ENCODE measurements at regions not wholly inside any gene's neighbourhood (a gene's known extent, or its start where the extent isn't known, plus 50 kb on each side); places are given as distances from the start of the nearest gene placed in this dataset.

GRCh38 chr7:152968514-152968913 lies 209.0 kb downstream of the ACTR3B start:
- Mint-ChIP-seq H3K4me3 (no peak overlapping the region), H3K4me1 (no peaks in the 10 kb centered on the region), H3K9me3 (peaks cover 0 to 7% (median 3%) of the 10 kb centered on the region in 6 donors), H3K27me3 (ENCODE audit: low read depth in 3 of 3) (peaks cover 0 to 3% (median 0%) of the 10 kb centered on the region in 3 donors), H3K36me3 (peaks cover 0 to 3% (median 0%) of the 10 kb centered on the region in 3 donors), H3K27ac (no peak overlapping the region)
- DNase-seq, result no peak

GRCh38 chr7:152969335-152969734 lies 209.8 kb downstream of the ACTR3B start:
- Mint-ChIP-seq H3K36me3 (peaks cover 0 to 3% (median 0%) of the 10 kb centered on the region in 3 donors), H3K9me3 (peaks cover 0 to 7% (median 3%) of the 10 kb centered on the region in 6 donors), H3K27ac (no peak overlapping the region), H3K4me3 (no peak overlapping the region), H3K4me1 (no peaks in the 10 kb centered on the region), H3K27me3 (ENCODE audit: low read depth in 3 of 3) (peaks cover 0 to 3% (median 0%) of the 10 kb centered on the region in 3 donors)
- no peak for DNase-seq

- Mint-ChIP-seq H3K27ac (no peak overlapping the region), H3K27me3 (ENCODE audit: low read depth in 3 of 3) (peaks cover 0 to 3% (median 0%) of the 10 kb centered on the region in 3 donors), H3K9me3 (peaks cover 0 to 7% (median 3%) of the 10 kb centered on the region in 6 donors), H3K36me3 (peaks cover 0 to 3% (median 3%) of the 10 kb centered on the region in 3 donors), H3K4me1 (no peaks in the 10 kb centered on the region), H3K4me3 (no peak overlapping the region)
- no peak for DNase-seq
These were observed 210.3 kb downstream of the ACTR3B start for GRCh38 chr7:152969839-152970238.

- Mint-ChIP-seq H3K27me3 (ENCODE audit: low read depth in 3 of 3) (peaks cover 0 to 3% (median 0%) of the 10 kb centered on the region in 3 donors), H3K4me1 (no peaks in the 10 kb centered on the region)
These were observed 210.9 kb downstream of the ACTR3B start for GRCh38 chr7:152970481-152970880.

GRCh38 chr7:152974577-152974976 lies 215.0 kb downstream of the ACTR3B start:
- Mint-ChIP-seq H3K4me3 (no peak overlapping the region), H3K4me1 (no peaks in the 10 kb centered on the region), H3K27ac (no peak overlapping the region), H3K9me3 (peaks cover 0 to 7% (median 3%) of the 10 kb centered on the region in 6 donors), H3K27me3 (ENCODE audit: low read depth in 3 of 3) (peaks cover 0 to 2% (median 0%) of the 10 kb centered on the region in 3 donors), H3K36me3 (peaks cover 0 to 3% (median 3%) of the 10 kb centered on the region in 3 donors)
- no peak for DNase-seq

More at GRCh38 chr7:152970481-152970880, 210.9 kb downstream of the ACTR3B start:
- no peak overlapping the region for H3K4me3 Mint-ChIP-seq
- H3K9me3 Mint-ChIP-seq, result peaks cover 0 to 7% (median 3%) of the 10 kb centered on the region in 6 donors
- peaks cover 0 to 3% (median 3%) of the 10 kb centered on the region in 3 donors for H3K36me3 Mint-ChIP-seq
- H3K27ac Mint-ChIP-seq, result no peak overlapping the region
- DNase-seq, result no peak

- Mint-ChIP-seq H3K9me3 (peaks cover 0 to 7% (median 3%) of the 10 kb centered on the region in 6 donors), H3K4me1 (no peaks in the 10 kb centered on the region), H3K4me3 (no peak overlapping the region), H3K27me3 (ENCODE audit: low read depth in 3 of 3) (peaks cover 0 to 2% (median 0%) of the 10 kb centered on the region in 3 donors), H3K36me3 (peaks cover 0 to 3% (median 3%) of the 10 kb centered on the region in 3 donors), H3K27ac (no peak overlapping the region)
- no peak for DNase-seq
These were observed 215.5 kb downstream of the ACTR3B start for GRCh38 chr7:152975076-152975475.

- no peak for DNase-seq
- H3K9me3 Mint-ChIP-seq, result peaks cover 0 to 3% (median 0%) of the 10 kb centered on the region in 6 donors
- H3K27me3 Mint-ChIP-seq (ENCODE audit: low read depth in 3 of 3), result peaks cover 2 to 5% (median 3%) of the 10 kb centered on the region in 3 donors
- H3K27ac Mint-ChIP-seq, result no peak overlapping the region
- H3K4me3 Mint-ChIP-seq, result no peak overlapping the region
- peaks cover 0 to 3% (median 3%) of the 10 kb centered on the region in 3 donors for H3K36me3 Mint-ChIP-seq
- no peaks in the 10 kb centered on the region for H3K4me1 Mint-ChIP-seq
These were observed 219.8 kb downstream of the ACTR3B start for GRCh38 chr7:152979376-152979775.

GRCh38 chr7:152984421-152984820 lies 224.9 kb downstream of the ACTR3B start:
- no peak overlapping the region for H3K27ac Mint-ChIP-seq
- H3K27me3 Mint-ChIP-seq (ENCODE audit: low read depth in 3 of 3), result peaks cover 4 to 6% (median 6%) of the 10 kb centered on the region in 3 donors

GRCh38 chr7:152986376-152986775 lies 226.8 kb downstream of the ACTR3B start:
- no peak for DNase-seq
- H3K9me3 Mint-ChIP-seq, result peaks cover 0 to 3% (median 0%) of the 10 kb centered on the region in 6 donors
- no peaks in the 10 kb centered on the region for H3K4me1 Mint-ChIP-seq
- peaks cover 4 to 6% (median 5%) of the 10 kb centered on the region in 3 donors for H3K27me3 Mint-ChIP-seq (ENCODE audit: low read depth in 3 of 3)
- H3K36me3 Mint-ChIP-seq, result no peaks in the 10 kb centered on the region
- H3K4me3 Mint-ChIP-seq, result no peak overlapping the region
- no peak overlapping the region for H3K27ac Mint-ChIP-seq

More at GRCh38 chr7:152984421-152984820, 224.9 kb downstream of the ACTR3B start:
- no peaks in the 10 kb centered on the region for H3K4me1 Mint-ChIP-seq
- H3K9me3 Mint-ChIP-seq, result peaks cover 0 to 3% (median 0%) of the 10 kb centered on the region in 6 donors
- DNase-seq, result no peak
- H3K36me3 Mint-ChIP-seq, result peaks cover 0 to 3% (median 0%) of the 10 kb centered on the region in 3 donors
- no peak overlapping the region for H3K4me3 Mint-ChIP-seq

GRCh38 chr7:152987656-152988055 lies 228.1 kb downstream of the ACTR3B start:
- no peak overlapping the region for H3K27ac Mint-ChIP-seq
- peaks cover 0 to 3% (median 0%) of the 10 kb centered on the region in 6 donors for H3K9me3 Mint-ChIP-seq
- no peaks in the 10 kb centered on the region for H3K4me1 Mint-ChIP-seq
- DNase-seq, result no peak
- H3K4me3 Mint-ChIP-seq, result no peak overlapping the region
- H3K27me3 Mint-ChIP-seq (ENCODE audit: low read depth in 3 of 3), result peaks cover 2 to 6% (median 6%) of the 10 kb centered on the region in 3 donors
- no peaks in the 10 kb centered on the region for H3K36me3 Mint-ChIP-seq

GRCh38 chr7:152989889-152990380 lies 230.4 kb downstream of the ACTR3B start:
- H3K36me3 Mint-ChIP-seq, result no peaks in the 10 kb centered on the region
- DNase-seq, result no peak
- no peak overlapping the region for H3K27ac Mint-ChIP-seq
- peaks cover 2 to 6% (median 3%) of the 10 kb centered on the region in 3 donors for H3K27me3 Mint-ChIP-seq (ENCODE audit: low read depth in 3 of 3)
- no peaks in the 10 kb centered on the region for H3K9me3 Mint-ChIP-seq
- no peak overlapping the region for H3K4me3 Mint-ChIP-seq
- H3K4me1 Mint-ChIP-seq, result no peaks in the 10 kb centered on the region

- peaks cover 0 to 5% (median 1%) of the 10 kb centered on the region in 3 donors for H3K27me3 Mint-ChIP-seq (ENCODE audit: low read depth in 3 of 3)
- no peaks in the 10 kb centered on the region for H3K36me3 Mint-ChIP-seq
- no peak overlapping the region for H3K27ac Mint-ChIP-seq
- H3K4me1 Mint-ChIP-seq, result no peaks in the 10 kb centered on the region
- H3K9me3 Mint-ChIP-seq, result peaks cover 0 to 4% (median 0%) of the 10 kb centered on the region in 6 donors
- DNase-seq, result no peak
- no peak overlapping the region for H3K4me3 Mint-ChIP-seq
These were observed 238.9 kb downstream of the ACTR3B start for GRCh38 chr7:152998420-152998819.

- H3K36me3 Mint-ChIP-seq, result no peaks in the 10 kb centered on the region
- H3K4me3 Mint-ChIP-seq, result no peak overlapping the region
- H3K4me1 Mint-ChIP-seq, result no peaks in the 10 kb centered on the region
- DNase-seq, result no peak
- peaks cover 0 to 4% (median 0%) of the 10 kb centered on the region in 6 donors for H3K9me3 Mint-ChIP-seq
- H3K27me3 Mint-ChIP-seq (ENCODE audit: low read depth in 3 of 3), result peaks cover 0 to 6% (median 1%) of the 10 kb centered on the region in 3 donors
- H3K27ac Mint-ChIP-seq, result no peak overlapping the region
These were observed 242.6 kb downstream of the ACTR3B start for GRCh38 chr7:153002115-153002514.

GRCh38 chr7:153002572-153002971 lies 243.0 kb downstream of the ACTR3B start:
- peaks cover under 1 to 6% (median 1%) of the 10 kb centered on the region in 3 donors for H3K27me3 Mint-ChIP-seq (ENCODE audit: low read depth in 3 of 3)
- DNase-seq, result no peak
- peaks cover 0 to 4% (median 0%) of the 10 kb centered on the region in 6 donors for H3K9me3 Mint-ChIP-seq
- no peak overlapping the region for H3K4me3 Mint-ChIP-seq
- H3K27ac Mint-ChIP-seq, result no peak overlapping the region
- H3K36me3 Mint-ChIP-seq, result no peaks in the 10 kb centered on the region
- no peaks in the 10 kb centered on the region for H3K4me1 Mint-ChIP-seq

Measured in immature natural killer cell (primary cell).